Amygdala (tissue), 56 donors: ENCODE measurements at regions not wholly inside any gene's neighbourhood (a gene's known extent, or its start where the extent isn't known, plus 50 kb on each side); places are given as distances from the start of the nearest gene placed in this dataset.
"Not testable (repeated sequence)": the region's sequence is repeated elsewhere in the genome, so short reads cannot be mapped to it uniquely, and the experiment has no call there.

Source experiments
- DNase-seq, 56 donors: peaks; one replicate each; lab custom pipeline; 2025; lab: John Stamatoyannopoulos, UW

DNA sequence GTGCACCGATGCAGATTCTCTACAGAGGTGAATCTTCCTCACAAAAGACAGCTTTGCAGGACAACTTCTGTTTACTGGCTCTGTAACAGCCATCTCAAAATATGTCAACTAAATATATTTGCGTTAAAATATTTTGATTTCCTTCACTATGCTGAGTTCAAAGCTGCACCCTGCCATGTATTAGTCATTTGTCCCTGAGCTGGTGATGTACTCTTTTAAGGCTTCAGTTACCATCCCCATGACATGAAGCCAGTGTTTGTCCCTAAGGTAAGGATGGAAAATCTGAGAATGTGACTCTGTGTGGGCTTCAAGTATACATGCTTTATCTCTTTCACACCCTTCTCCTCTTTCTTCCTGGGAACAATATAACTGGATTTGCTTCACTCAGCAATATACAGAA is 70.2 kb upstream of the BTG3 start:
- DNase-seq, result no peak

DNA sequence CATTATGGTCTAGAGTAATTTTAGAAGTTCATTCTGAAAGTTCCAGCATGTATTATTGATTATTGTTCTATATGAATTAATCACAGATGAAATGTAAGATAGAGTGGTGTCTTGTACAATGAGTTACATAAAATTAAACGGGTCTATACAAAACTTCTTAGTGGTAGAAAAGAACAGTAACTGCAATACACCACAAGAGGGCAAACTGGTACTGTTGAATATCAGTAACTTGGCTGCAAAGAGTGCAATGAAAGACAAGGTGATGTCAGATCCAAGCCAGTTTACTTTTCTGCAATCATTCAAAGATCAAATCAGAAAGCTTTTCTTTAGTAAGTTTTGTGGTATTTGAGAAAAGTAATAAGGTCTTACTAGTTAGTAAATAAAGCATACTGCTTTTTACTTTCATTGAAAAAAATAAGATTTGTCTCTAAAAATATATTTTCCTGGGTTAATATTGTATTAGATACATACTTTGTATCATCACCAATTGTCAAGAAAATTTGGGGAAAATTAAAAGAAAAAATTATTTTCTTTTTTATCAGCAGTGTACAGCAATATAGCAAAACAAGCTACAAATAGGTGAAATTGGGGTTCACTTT is 66.4 kb upstream of the BTG3 start:
- peak in 4 of 56 donors; percentile 1 to 44 (median 10) for DNase-seq

DNA sequence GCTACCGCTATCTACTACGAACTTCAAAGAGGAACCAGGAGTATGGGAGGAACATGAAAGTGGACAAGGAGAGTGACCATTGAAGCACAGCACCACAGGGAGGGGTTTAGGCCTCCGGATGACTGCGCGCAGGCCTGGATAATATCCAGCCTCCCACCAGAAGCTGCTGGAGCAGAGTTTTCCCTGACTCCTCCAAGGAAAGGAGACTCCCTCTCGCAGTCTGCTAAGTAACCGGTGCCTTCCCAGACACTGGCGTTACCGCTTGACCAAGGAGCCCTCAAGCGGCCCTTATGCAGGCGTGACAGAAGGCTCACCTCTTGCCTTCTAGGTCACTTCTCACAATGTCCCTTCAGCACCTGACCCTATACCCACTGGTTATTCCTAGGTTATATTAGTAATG is 64.2 kb upstream of the BTG3 start:
- DNase-seq, result not testable (repeated sequence)

DNA sequence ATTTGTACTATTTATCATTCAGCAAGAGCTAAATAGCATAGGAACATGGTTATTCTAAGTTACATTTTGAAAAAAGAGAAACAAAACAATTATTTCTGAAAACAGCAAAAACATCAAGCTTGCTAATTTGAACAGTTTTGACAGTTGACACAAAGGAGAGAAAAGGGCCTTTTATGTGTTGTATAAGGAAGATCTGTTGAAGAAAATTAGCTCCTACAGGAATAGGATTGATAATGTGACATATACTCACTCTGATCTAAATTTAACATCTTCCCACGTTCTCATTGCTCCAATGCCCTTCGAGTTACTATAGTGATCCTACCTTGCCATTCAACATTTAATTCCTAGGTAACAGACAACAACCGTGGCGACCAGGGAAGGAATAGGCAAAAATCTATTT is 61.4 kb upstream of the BTG3 start:
- no peak for DNase-seq

DNA sequence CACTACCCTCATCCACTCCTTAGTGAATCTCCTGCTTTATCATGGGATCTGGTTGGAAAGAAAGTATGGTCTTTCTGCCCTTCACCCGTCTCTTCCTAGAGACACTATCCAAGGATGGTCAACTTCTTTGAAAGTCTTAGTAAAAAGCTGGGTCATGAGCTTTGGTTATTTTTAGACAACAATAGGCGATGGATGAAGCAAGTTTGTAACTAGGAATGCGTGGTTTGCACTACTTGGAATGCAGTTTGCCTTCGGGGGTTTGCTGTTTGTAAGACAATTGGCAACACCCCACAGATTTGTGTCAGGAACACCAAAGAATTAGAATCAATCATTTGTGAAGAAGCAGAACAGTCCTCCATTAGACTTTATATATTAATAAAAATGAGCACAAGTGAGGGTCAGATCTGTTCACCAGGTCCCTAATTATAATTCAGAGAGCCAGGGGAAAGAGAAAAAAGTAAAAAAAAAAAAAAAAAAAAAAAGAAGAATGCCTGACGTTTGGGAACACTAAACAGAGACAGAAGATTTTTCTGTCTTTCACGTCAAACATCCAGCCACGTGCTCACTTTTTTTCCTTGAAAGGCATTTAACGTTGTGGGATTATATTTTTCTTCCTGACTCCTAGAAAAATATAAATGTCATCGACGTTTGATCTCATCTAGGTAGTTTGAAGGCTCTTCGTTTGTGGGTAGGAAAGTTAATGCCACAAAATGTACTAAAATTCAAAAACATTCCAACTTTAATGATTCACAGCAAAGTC is 60.7 kb upstream of the BTG3 start:
- DNase-seq, result no peak

DNA sequence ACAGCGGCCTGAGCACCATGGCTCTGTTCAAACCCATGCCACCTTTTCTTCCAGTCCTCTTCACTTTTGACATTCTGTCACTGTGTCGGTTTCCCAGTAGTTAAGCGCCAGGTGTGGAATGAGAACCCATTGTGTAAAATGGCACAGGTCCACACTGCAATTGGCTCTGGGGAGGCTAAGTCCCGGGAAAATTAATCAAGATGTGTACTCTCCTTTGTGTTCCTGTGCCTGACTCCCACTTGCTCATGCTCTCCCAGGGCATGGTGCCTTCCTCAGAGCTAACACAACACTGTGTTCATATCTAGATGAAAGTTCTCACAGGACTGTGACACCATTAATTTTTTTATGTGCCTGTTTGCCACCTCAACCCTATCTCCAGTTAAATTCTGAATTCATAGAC is 59.0 kb upstream of the BTG3 start:
- DNase-seq, result no peak

DNA sequence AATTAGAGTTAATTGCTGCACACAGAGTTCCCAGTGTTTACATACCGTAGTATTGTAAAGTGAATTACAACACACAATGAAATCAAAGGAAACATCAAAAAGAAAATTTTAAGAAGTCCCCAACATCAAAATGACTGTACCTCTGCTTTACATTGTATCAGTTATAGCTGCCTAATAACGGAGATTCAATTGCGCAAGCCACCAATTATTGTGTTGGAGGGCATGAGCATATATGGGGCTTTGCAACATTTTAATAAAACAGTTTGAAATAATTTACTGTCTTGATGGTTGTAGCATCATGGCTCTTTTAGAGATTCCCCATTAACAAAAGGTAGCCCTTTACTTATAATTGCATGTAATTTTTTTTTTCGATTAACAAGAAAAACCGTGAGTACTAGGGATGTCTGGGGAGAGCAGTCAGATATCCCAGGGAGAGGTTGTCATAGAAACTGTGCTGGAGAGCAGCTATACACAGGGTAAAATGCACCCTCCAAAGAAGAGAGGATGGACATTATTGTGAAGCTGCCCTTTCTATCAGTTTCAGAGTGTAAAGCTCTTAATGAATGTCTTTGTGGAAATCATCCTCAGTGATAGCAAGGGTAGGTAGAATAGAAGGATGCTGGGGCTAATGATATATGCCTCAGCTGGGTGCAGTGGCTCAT is 55.9 kb upstream of the BTG3 start:
- no peak for DNase-seq

DNA sequence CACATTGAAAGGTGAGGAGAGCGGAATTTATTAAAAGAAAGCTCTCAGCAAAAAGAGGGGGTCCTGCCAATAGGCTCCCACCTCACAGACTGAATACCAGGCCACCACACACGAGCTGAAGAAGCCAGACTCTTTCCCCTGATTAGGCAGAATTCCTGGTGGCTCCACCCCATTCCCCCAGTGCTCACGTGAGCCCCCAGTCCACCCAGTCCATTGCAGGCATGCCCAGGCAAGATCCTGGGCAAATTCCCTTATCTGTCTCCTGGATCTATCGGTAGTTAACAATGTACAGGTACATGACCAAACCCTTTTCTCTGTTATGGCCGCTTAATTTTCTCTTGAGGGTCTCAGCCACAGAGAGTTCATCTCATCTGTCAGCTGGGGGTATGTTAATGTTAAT is 54.6 kb upstream of the BTG3 start:
- DNase-seq, result no peak
